Mucosa of rectum (tissue), 2 donors: ENCODE measurements at regions not wholly inside any gene's neighbourhood (a gene's known extent, or its start where the extent isn't known, plus 50 kb on each side); places are given as distances from the start of the nearest gene placed in this dataset.

Source experiments
- H3K27ac ChIP-seq, 2 donors: one replicate each; pipeline ENCODE4 v1.7.0; 2013; ENCODE audit warnings: inconsistent platforms in 2 of 2, low read depth in 2 of 2, low read length in 2 of 2
- H3K27me3 ChIP-seq, 2 donors: one replicate each; pipeline ENCODE4 v1.7.0; 2013; ENCODE audit warnings: low read length in 2 of 2; ENCODE audit not compliant: control insufficient read depth in 2 of 2, insufficient read depth in 2 of 2
- H3K36me3 ChIP-seq, 2 donors: one replicate each; pipeline ENCODE4 v1.7.0; 2013; ENCODE audit warnings: low read length in 2 of 2; ENCODE audit not compliant: control insufficient read depth in 2 of 2, insufficient read depth in 2 of 2
- H3K4me1 ChIP-seq, 2 donors: one replicate each; pipeline ENCODE4 v1.7.0; 2013; ENCODE audit warnings: low read length in 2 of 2, mild to moderate bottlenecking in 1 of 2; ENCODE audit not compliant: control insufficient read depth in 2 of 2, insufficient read depth in 2 of 2
- H3K4me3 ChIP-seq, 2 donors: one replicate each; pipeline ENCODE4 v1.7.0; 2013; ENCODE audit warnings: low read length in 2 of 2
- H3K9ac ChIP-seq, 2 donors: one replicate each; pipeline ENCODE4 v1.7.0; 2013; ENCODE audit warnings: low read length in 2 of 2, low read depth in 1 of 2, mild to moderate bottlenecking in 1 of 2
- H3K9me3 ChIP-seq, 2 donors: one replicate each; pipeline ENCODE4 v1.7.0; 2013; ENCODE audit warnings: low read length in 2 of 2; ENCODE audit not compliant: control insufficient read depth in 2 of 2
- donor health status: healthy.
- donor health status: Normal muscosa, but diverticular disease.

DNA sequence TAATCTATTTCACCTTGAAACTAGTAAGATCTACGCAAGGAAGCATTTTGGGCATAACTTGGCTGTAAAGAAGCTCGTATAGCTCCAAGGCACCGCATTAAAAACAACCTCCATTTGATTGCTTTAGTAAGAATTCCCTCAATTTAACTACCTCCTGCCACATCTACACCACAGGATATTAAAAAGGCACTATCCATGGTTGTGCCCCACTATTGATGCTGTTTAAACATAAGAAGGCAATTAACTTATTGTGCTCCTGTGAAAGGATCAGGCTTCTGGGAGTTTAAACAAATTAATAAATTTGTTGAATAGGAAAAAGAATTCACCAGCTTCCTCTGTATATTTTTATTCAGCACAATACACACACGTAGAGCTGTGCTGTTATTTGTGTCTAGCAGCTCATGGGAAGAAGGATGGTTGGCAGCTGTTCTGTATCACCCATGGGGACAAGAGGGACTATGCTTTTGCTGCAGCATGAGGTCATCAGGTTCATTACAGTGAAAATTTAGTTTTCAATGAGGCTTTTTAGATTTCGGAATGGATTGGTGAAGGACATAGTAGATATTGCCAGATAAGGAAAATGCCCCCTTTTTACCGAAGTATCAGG is 513.3 kb downstream of the HAO1 start:
- Histone ChIP-seq H3K36me3 (no peaks in the 10 kb centered on the region), H3K4me3 (no peak overlapping the region), H3K9ac (no peak overlapping the region), H3K27me3 (no peaks in the 10 kb centered on the region), H3K9me3 (no peaks in the 10 kb centered on the region), H3K27ac (no peak overlapping the region), H3K4me1 (no peaks in the 10 kb centered on the region)

DNA sequence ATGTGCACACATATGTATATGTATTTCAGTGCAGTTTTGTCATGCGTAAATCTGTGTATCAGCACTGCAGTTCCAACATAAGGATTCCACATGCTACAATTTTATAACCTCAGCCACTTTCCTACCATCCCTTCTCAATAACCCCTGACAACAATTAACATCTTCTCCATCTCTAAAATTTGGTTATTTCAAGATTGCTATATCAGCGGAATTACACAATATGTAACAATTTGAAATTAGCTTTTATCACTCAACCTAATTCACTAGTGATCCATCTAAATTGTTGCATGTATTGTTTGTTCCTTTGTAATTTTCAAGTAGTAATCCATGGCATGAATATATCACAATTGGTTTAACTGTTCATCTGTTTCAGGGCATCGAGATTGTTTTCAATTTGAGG is 511.3 kb downstream of the HAO1 start:
- Histone ChIP-seq H3K9ac (no peak overlapping the region), H3K4me3 (no peak overlapping the region), H3K9me3 (no peaks in the 10 kb centered on the region), H3K36me3 (no peaks in the 10 kb centered on the region), H3K27me3 (no peaks in the 10 kb centered on the region), H3K27ac (no peak overlapping the region), H3K4me1 (no peaks in the 10 kb centered on the region)

- no peak overlapping the region for H3K4me3 ChIP-seq
- H3K27me3 ChIP-seq = no peaks in the 10 kb centered on the region
- H3K4me1 ChIP-seq = no peaks in the 10 kb centered on the region
- H3K9ac ChIP-seq = no peak overlapping the region
- no peaks in the 10 kb centered on the region for H3K9me3 ChIP-seq
- no peak overlapping the region for H3K27ac ChIP-seq
- no peaks in the 10 kb centered on the region for H3K36me3 ChIP-seq
Observed at GRCh38 chr20:7432612-7433011, 507.6 kb downstream of the HAO1 start.

DNA sequence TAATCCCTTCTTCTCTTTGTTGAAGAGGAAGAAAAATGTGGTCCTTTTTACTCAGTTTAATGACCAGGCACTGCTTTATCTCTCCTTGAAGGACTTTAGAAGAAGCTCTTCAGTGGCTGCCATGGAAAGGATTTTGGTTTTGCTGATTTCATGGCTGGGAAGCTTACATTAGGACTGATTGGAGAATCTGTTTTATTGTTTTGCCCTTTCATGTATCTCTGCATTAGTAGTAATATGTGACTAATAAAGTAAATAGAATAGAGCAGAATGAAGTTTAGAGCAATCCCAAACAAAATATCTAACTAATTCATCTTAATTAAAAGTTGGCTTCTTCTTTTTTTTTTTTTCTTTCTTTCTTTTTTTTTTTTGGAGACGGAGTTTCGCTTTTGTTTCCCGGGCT is 502.9 kb downstream of the HAO1 start:
- Histone ChIP-seq H3K4me3 (no peak overlapping the region), H3K4me1 (no peaks in the 10 kb centered on the region), H3K9me3 (no peaks in the 10 kb centered on the region), H3K27ac (no peak overlapping the region), H3K36me3 (no peaks in the 10 kb centered on the region), H3K9ac (no peak overlapping the region), H3K27me3 (no peaks in the 10 kb centered on the region)

- H3K4me1 ChIP-seq = no peaks in the 10 kb centered on the region
- H3K27ac ChIP-seq = no peak overlapping the region
- H3K9ac ChIP-seq = no peak overlapping the region
- H3K9me3 ChIP-seq = no peaks in the 10 kb centered on the region
- H3K27me3 ChIP-seq = no peaks in the 10 kb centered on the region
- no peaks in the 10 kb centered on the region for H3K36me3 ChIP-seq
- no peak overlapping the region for H3K4me3 ChIP-seq
Observed at GRCh38 chr20:7449269-7449668, 491.0 kb downstream of the HAO1 start.

GRCh38 chr20:7452890-7453289 is 487.4 kb downstream of the HAO1 start:
- Histone ChIP-seq H3K4me3 (no peak overlapping the region), H3K9ac (no peak overlapping the region), H3K36me3 (no peaks in the 10 kb centered on the region), H3K27ac (no peak overlapping the region), H3K9me3 (no peaks in the 10 kb centered on the region), H3K27me3 (no peaks in the 10 kb centered on the region), H3K4me1 (no peaks in the 10 kb centered on the region)

DNA sequence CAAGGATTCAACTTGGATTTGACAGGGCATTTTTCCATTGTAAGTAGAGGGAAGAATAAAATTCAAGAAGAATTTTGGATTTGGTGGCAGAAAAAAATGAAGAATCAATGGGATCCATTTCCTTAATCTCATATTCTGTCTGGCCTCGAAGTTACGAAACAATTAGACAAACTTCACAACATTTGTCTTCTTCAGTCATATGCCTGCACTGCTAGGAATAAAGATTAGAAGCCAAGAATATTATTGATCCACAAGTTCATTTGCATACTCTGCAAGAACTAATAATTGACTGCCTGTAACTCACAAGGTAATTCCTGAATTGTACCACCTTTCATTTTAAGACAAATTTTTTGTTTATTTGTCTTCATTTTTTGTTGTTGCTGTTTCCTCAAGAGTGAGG is 486.2 kb downstream of the HAO1 start:
- Histone ChIP-seq H3K4me1 (no peaks in the 10 kb centered on the region), H3K36me3 (no peaks in the 10 kb centered on the region), H3K9me3 (no peaks in the 10 kb centered on the region), H3K4me3 (no peak overlapping the region), H3K27ac (no peak overlapping the region), H3K27me3 (no peaks in the 10 kb centered on the region), H3K9ac (no peak overlapping the region)

DNA sequence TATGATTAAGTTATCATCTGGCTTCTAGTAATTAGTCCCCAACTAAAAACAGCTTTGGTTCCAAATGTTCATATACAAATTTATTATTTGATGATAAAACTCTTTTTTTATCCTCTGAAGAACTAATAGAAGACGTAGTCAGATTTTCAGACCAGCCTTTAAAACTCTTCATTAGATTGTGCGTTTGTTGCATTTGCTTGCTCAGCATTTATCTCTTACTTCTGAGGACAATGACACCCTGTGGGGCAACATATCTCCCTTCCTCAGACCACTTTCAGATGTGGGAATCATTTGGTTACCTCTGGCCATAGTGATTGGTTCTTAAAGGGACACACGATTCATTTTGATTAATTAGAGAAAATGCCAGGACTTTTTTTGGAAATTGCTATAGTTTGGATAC is 481.8 kb downstream of the HAO1 start:
- Histone ChIP-seq H3K9me3 (no peaks in the 10 kb centered on the region), H3K4me3 (no peak overlapping the region), H3K36me3 (no peaks in the 10 kb centered on the region), H3K9ac (no peak overlapping the region), H3K4me1 (no peaks in the 10 kb centered on the region), H3K27me3 (no peaks in the 10 kb centered on the region), H3K27ac (no peak overlapping the region)

- Histone ChIP-seq H3K9me3 (no peaks in the 10 kb centered on the region), H3K27me3 (no peaks in the 10 kb centered on the region), H3K27ac (no peak overlapping the region), H3K9ac (no peak overlapping the region), H3K4me1 (no peaks in the 10 kb centered on the region), H3K4me3 (no peak overlapping the region), H3K36me3 (no peaks in the 10 kb centered on the region)
Observed at GRCh38 chr20:7459083-7459482, 481.2 kb downstream of the HAO1 start.

- H3K27ac ChIP-seq = no peak overlapping the region
- no peaks in the 10 kb centered on the region for H3K9me3 ChIP-seq
- H3K36me3 ChIP-seq = no peaks in the 10 kb centered on the region
- no peaks in the 10 kb centered on the region for H3K4me1 ChIP-seq
- no peaks in the 10 kb centered on the region for H3K27me3 ChIP-seq
- no peak overlapping the region for H3K4me3 ChIP-seq
- H3K9ac ChIP-seq = no peak overlapping the region
Observed at GRCh38 chr20:7463290-7463689, 477.0 kb downstream of the HAO1 start.

DNA sequence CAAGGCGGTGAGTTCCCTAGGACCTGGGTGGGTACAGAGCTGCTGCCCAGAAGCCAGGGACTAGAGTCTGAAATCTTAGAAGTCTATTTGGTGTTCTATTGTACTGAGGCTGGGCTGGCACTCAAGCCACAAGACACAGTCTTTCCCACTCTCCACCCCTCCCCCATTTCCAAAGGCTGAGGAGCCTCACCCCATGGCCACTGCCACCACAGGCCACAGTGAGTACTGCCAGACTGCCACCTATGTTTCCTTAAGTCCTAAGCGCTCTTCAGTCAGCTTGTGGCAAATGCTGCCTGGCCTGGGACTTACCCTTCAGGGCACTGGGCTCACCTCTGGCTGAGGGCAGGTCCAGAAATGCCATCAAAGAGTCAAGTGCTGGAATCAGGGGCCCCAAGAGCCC is 469.3 kb downstream of the HAO1 start:
- Histone ChIP-seq H3K36me3 (no peaks in the 10 kb centered on the region), H3K27ac (no peak overlapping the region), H3K4me3 (no peak overlapping the region), H3K9me3 (no peaks in the 10 kb centered on the region), H3K4me1 (no peaks in the 10 kb centered on the region), H3K9ac (no peak overlapping the region), H3K27me3 (no peaks in the 10 kb centered on the region)
